OCI-LY7 (cell line): ENCODE measurements at regions not wholly inside any gene's neighbourhood (a gene's known extent, or its start where the extent isn't known, plus 50 kb on each side); places are given as distances from the start of the nearest gene placed in this dataset.

Experiments
- BruUV-seq: library from RNA; stranded (reverse); fragments of 400-500 nt; replicated peaks from 2 replicates; lab custom pipeline; 2021; lab: Mats Ljungman, UMichigan
- CTCF ChIA-PET: fragments of 300-600 bp; sonication (Branson Sonifier 250); formaldehyde crosslinking; loops from one replicate; lab custom pipeline; 2022; ENCODE audit warnings: antibody characterized with exemption; ENCODE audit not compliant: unreplicated experiment; lab: Charles Lee
- POLR2A ChIA-PET: fragments of 300-600 bp; sonication (Branson Sonifier 250); formaldehyde crosslinking; loops from one replicate; lab custom pipeline; 2022; ENCODE audit warnings: antibody characterized with exemption; lab: Charles Lee
- DNase-seq: peaks from one replicate; pipeline ENCODE4 v3.0.0-alpha.2; 2015; ENCODE audit warnings: low spot score
- H2AFZ ChIP-seq: fragments of 200-600 bp; sonication (generic), shearing (Covaris generic); 2 replicates; pipeline ENCODE4 v1.6.1; 2014; ENCODE audit warnings: mild to moderate bottlenecking, antibody characterized with exemption, low read length, moderate library complexity
- H3K27ac ChIP-seq: fragments of 200-600 bp; sonication (generic); 2 replicates; pipeline ENCODE4 v1.5.1; 2014; ENCODE audit warnings: mixed run types, low read depth, mild to moderate bottlenecking, moderate library complexity, low read length, inconsistent platforms; ENCODE audit not compliant: poor library complexity, severe bottlenecking
- H3K36me3 ChIP-seq: fragments of 200-600 bp; sonication (generic); 2 replicates; pipeline ENCODE4 v1.6.1; 2014; ENCODE audit warnings: mild to moderate bottlenecking, antibody characterized with exemption, low read length, moderate library complexity, mixed read lengths; ENCODE audit not compliant: insufficient read depth
- H3K4me1 ChIP-seq: fragments of 200-600 bp; sonication (generic); 2 replicates; pipeline ENCODE4 v1.5.1; 2014; ENCODE audit warnings: mild to moderate bottlenecking, low read length; ENCODE audit not compliant: insufficient read depth, poor library complexity, severe bottlenecking
- H3K4me2 ChIP-seq: fragments of 200-600 bp; sonication (generic); 2 replicates; pipeline ENCODE4 v1.6.1; 2014; ENCODE audit warnings: mild to moderate bottlenecking, low read length
- H3K4me3 ChIP-seq: fragments of 200-600 bp; sonication (generic); 2 replicates; pipeline ENCODE4 v1.5.1; 2014; ENCODE audit warnings: mild to moderate bottlenecking, low read depth, low read length; ENCODE audit not compliant: poor library complexity, severe bottlenecking
- H3K79me2 ChIP-seq: fragments of 200-600 bp; sonication (generic); 2 replicates; pipeline ENCODE4 v1.6.1; 2016; ENCODE audit warnings: low read depth, mild to moderate bottlenecking, low read length, moderate library complexity, mixed read lengths; ENCODE audit not compliant: insufficient read depth
- H3K9me2 ChIP-seq: fragments of 200-600 bp; sonication (generic); 2 replicates; pipeline ENCODE4 v1.6.1; 2016; ENCODE audit warnings: mild to moderate bottlenecking, low read length, mixed read lengths; ENCODE audit not compliant: insufficient read depth
- H3K9me3 ChIP-seq: fragments of 200-600 bp; sonication (generic); 2 replicates; pipeline ENCODE4 v1.6.1; 2014; ENCODE audit warnings: mild to moderate bottlenecking, mixed run types, low read length, mixed read lengths
- H4K20me1 ChIP-seq: fragments of 200-600 bp; sonication (generic); 2 replicates; pipeline ENCODE4 v1.6.1; 2014; ENCODE audit warnings: mild to moderate bottlenecking, antibody characterized with exemption, low read length, moderate library complexity, mixed read lengths; ENCODE audit not compliant: insufficient read depth
- CTCF ChIP-seq: fragments of 200-600 bp; sonication (generic); conservative IDR thresholded peaks from 2 replicates; pipeline ENCODE4 v1.5.1; 2014; ENCODE audit warnings: mild to moderate bottlenecking, antibody characterized with exemption, low read length, moderate library complexity, mixed read lengths
- EZH2phosphoT487 ChIP-seq: fragments of 200-600 bp; sonication (generic); IDR thresholded peaks from 2 replicates; pipeline ENCODE4 v1.6.1; 2018; ENCODE audit warnings: low read depth, borderline replicate concordance, mild to moderate bottlenecking, mixed run types, antibody characterized with exemption, low read length, moderate library complexity, mixed read lengths
- intact Hi-C: fragments of 100-400 bp; cut with micrococcal nuclease; formaldehyde crosslinking; loops from one replicate; pipeline ENCODE4 v1.10.0; 2022; ENCODE audit not compliant: unreplicated experiment

GRCh38 chr6:134628154-134628553 lies 310.2 kb upstream of the SGK1 start:
- no peak for DNase-seq
- Histone ChIP-seq H3K4me1 (peaks cover 35% of the 10 kb centered on the region), H3K9me3 (no peaks in the 10 kb centered on the region), H3K36me3 (no peaks in the 10 kb centered on the region), H3K4me2 (no peak overlapping the region), H4K20me1 (no peaks in the 10 kb centered on the region), H2AFZ (no peak overlapping the region), H3K9me2 (no peaks in the 10 kb centered on the region), H3K27ac (no peak overlapping the region), H3K79me2 (no peaks in the 10 kb centered on the region), H3K4me3 (no peak overlapping the region)
- BruUV-seq: no TSS peak
- intact Hi-C loops: no loop called here
- ChIA-PET POLR2A (interaction anchor here (0.6 to 1.6 kb wide), 11 partner anchors 9 to 501 kb away, joined by 3 to 11 read pairs (median 3); no protein-coding TSS in a partner anchor), CTCF (interaction anchor here (0.7 to 1.5 kb wide), 2 partner anchors 13 to 254 kb away, joined by 3 to 5 read pairs; no protein-coding TSS in a partner anchor)
- TF ChIP-seq EZH2phosphoT487 (no peak), CTCF (no peak)

- Histone ChIP-seq H3K4me3 (no peak overlapping the region), H2AFZ (peak overlapping the region; percentile 38; the same call in 1 of the 2 replicates), H3K36me3 (no peaks in the 10 kb centered on the region), H3K79me2 (no peaks in the 10 kb centered on the region), H3K9me2 (no peaks in the 10 kb centered on the region), H3K27ac (no peak overlapping the region), H3K4me2 (no peak overlapping the region), H3K4me1 (peaks cover 35% of the 10 kb centered on the region), H3K9me3 (no peaks in the 10 kb centered on the region), H4K20me1 (no peaks in the 10 kb centered on the region)
- BruUV-seq: no TSS peak
- no peak for TF ChIP-seq CTCF
- no peak for TF ChIP-seq EZH2phosphoT487
- no peak for DNase-seq
- CTCF ChIA-PET: interaction anchor here (0.7 to 1.5 kb wide), 2 partner anchors 13 to 255 kb away, joined by 3 to 5 read pairs; no protein-coding TSS in a partner anchor
- intact Hi-C loops: no loop called here
- POLR2A ChIA-PET: interaction anchor here (0.6 to 1.6 kb wide), 10 partner anchors 11 to 1954 kb away, joined by 3 to 11 read pairs (median 3); no protein-coding TSS in a partner anchor
These were observed 309.8 kb upstream of the SGK1 start for GRCh38 chr6:134627707-134628106.

GRCh38 chr6:134626589-134626988 lies 308.7 kb upstream of the SGK1 start:
- no peaks in the 10 kb centered on the region for H3K9me3 ChIP-seq
- no peaks in the 10 kb centered on the region for H4K20me1 ChIP-seq
- no peak overlapping the region for H3K27ac ChIP-seq
- CTCF ChIA-PET: interaction anchor here (0.6 to 1.0 kb wide), 2 partner anchors 14 to 22 kb away, joined by 3 to 4 read pairs; no protein-coding TSS in a partner anchor
- H3K36me3 ChIP-seq: no peaks in the 10 kb centered on the region
- H3K79me2 ChIP-seq: no peaks in the 10 kb centered on the region
- POLR2A ChIA-PET: no interaction called here
- H2AFZ ChIP-seq: peak overlapping the region; percentile 57; the same call in 1 of the 2 replicates
- intact Hi-C loops: loop anchor here (1.0 kb wide), 1 partner anchor 256 kb away; no protein-coding TSS in a partner anchor
- H3K4me2 ChIP-seq: no peak overlapping the region
- no TSS peak for BruUV-seq
- no peaks in the 10 kb centered on the region for H3K9me2 ChIP-seq
- H3K4me1 ChIP-seq: peaks cover 26% of the 10 kb centered on the region
- peak; percentile 75 for TF ChIP-seq CTCF
- TF ChIP-seq EZH2phosphoT487: no peak
- no peak overlapping the region for H3K4me3 ChIP-seq
- DNase-seq: peak; percentile 28
